SK-N-SH treated with all-trans-retinoic acid at 6 μM for 48 hours (cell line): ENCODE measurements at regions not wholly inside any gene's neighbourhood (a gene's known extent, or its start where the extent isn't known, plus 50 kb on each side); places are given as distances from the start of the nearest gene placed in this dataset.

ENCODE experiments used
- TCF4 ChIP-seq: fragments of 250-450 bp; sonication (Bioruptor Pico); IDR thresholded peaks from 2 replicates; pipeline ENCODE4 v1.8.0; 2021; ENCODE audit warnings: mild to moderate bottlenecking, moderate library complexity, borderline replicate concordance
- ZFP3 ChIP-seq: fragments of 250-450 bp; sonication (Bioruptor Pico); IDR thresholded peaks from 2 replicates; pipeline ENCODE4 v1.5.0; 2020; ENCODE audit warnings: mild to moderate bottlenecking, moderate library complexity

- TF ChIP-seq TCF4 (no peak), ZFP3 (no peak)
Measured at GRCh38 chr6:26164120-26164505, 76.9 kb downstream of the HFE start.
